H1 (cell line): ENCODE measurements at regions not wholly inside any gene's neighbourhood (a gene's known extent, or its start where the extent isn't known, plus 50 kb on each side); places are given as distances from the start of the nearest gene placed in this dataset.

ENCODE experiments used
- TF ChIP-seq, protein P1 (sequence below): fragments of 300-600 bp; sonication (generic); IDR thresholded peaks from 2 replicates; pipeline ENCODE4 v1.7.1; 2012; ENCODE audit warnings: low read length, moderate library complexity, mild to moderate bottlenecking, inconsistent platforms; ENCODE audit not compliant: insufficient replicate concordance

DNA sequence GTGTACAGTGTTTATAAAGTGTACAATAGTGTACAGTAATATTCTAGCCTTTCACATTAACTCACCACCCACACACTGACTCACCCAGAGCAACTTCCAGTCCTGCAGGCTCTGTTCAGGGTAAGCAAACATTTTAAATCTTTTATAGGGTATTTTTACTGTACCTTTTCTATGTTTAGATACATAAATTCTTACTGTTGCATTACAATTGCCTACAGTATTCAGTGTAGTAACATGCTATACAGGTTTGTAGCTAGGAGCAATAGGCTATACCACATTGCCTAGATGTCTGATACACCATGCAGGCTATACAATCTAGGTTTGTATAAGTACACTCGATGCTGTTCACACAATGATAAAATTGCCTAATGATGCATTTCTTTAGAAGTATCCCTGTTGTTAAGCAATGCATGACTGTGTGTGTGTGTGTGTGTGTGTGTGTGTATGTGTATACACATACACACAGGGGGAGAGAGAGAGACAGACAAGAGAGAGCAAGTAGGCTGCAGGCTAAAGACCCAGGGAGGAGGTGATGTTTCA, 72.5 kb upstream of the PRR23C start (continued):
- TF ChIP-seq, protein P1, sequence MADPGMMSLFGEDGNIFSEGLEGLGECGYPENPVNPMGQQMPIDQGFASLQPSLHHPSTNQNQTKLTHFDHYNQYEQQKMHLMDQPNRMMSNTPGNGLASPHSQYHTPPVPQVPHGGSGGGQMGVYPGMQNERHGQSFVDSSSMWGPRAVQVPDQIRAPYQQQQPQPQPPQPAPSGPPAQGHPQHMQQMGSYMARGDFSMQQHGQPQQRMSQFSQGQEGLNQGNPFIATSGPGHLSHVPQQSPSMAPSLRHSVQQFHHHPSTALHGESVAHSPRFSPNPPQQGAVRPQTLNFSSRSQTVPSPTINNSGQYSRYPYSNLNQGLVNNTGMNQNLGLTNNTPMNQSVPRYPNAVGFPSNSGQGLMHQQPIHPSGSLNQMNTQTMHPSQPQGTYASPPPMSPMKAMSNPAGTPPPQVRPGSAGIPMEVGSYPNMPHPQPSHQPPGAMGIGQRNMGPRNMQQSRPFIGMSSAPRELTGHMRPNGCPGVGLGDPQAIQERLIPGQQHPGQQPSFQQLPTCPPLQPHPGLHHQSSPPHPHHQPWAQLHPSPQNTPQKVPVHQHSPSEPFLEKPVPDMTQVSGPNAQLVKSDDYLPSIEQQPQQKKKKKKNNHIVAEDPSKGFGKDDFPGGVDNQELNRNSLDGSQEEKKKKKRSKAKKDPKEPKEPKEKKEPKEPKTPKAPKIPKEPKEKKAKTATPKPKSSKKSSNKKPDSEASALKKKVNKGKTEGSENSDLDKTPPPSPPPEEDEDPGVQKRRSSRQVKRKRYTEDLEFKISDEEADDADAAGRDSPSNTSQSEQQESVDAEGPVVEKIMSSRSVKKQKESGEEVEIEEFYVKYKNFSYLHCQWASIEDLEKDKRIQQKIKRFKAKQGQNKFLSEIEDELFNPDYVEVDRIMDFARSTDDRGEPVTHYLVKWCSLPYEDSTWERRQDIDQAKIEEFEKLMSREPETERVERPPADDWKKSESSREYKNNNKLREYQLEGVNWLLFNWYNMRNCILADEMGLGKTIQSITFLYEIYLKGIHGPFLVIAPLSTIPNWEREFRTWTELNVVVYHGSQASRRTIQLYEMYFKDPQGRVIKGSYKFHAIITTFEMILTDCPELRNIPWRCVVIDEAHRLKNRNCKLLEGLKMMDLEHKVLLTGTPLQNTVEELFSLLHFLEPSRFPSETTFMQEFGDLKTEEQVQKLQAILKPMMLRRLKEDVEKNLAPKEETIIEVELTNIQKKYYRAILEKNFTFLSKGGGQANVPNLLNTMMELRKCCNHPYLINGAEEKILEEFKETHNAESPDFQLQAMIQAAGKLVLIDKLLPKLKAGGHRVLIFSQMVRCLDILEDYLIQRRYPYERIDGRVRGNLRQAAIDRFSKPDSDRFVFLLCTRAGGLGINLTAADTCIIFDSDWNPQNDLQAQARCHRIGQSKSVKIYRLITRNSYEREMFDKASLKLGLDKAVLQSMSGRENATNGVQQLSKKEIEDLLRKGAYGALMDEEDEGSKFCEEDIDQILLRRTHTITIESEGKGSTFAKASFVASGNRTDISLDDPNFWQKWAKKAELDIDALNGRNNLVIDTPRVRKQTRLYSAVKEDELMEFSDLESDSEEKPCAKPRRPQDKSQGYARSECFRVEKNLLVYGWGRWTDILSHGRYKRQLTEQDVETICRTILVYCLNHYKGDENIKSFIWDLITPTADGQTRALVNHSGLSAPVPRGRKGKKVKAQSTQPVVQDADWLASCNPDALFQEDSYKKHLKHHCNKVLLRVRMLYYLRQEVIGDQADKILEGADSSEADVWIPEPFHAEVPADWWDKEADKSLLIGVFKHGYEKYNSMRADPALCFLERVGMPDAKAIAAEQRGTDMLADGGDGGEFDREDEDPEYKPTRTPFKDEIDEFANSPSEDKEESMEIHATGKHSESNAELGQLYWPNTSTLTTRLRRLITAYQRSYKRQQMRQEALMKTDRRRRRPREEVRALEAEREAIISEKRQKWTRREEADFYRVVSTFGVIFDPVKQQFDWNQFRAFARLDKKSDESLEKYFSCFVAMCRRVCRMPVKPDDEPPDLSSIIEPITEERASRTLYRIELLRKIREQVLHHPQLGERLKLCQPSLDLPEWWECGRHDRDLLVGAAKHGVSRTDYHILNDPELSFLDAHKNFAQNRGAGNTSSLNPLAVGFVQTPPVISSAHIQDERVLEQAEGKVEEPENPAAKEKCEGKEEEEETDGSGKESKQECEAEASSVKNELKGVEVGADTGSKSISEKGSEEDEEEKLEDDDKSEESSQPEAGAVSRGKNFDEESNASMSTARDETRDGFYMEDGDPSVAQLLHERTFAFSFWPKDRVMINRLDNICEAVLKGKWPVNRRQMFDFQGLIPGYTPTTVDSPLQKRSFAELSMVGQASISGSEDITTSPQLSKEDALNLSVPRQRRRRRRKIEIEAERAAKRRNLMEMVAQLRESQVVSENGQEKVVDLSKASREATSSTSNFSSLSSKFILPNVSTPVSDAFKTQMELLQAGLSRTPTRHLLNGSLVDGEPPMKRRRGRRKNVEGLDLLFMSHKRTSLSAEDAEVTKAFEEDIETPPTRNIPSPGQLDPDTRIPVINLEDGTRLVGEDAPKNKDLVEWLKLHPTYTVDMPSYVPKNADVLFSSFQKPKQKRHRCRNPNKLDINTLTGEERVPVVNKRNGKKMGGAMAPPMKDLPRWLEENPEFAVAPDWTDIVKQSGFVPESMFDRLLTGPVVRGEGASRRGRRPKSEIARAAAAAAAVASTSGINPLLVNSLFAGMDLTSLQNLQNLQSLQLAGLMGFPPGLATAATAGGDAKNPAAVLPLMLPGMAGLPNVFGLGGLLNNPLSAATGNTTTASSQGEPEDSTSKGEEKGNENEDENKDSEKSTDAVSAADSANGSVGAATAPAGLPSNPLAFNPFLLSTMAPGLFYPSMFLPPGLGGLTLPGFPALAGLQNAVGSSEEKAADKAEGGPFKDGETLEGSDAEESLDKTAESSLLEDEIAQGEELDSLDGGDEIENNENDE = no peak
